ENCODE measurements at regions not wholly inside any gene's neighbourhood (a gene's known extent, or its start where the extent isn't known, plus 50 kb on each side); places are given as distances from the start of the nearest gene placed in this dataset.

DNA sequence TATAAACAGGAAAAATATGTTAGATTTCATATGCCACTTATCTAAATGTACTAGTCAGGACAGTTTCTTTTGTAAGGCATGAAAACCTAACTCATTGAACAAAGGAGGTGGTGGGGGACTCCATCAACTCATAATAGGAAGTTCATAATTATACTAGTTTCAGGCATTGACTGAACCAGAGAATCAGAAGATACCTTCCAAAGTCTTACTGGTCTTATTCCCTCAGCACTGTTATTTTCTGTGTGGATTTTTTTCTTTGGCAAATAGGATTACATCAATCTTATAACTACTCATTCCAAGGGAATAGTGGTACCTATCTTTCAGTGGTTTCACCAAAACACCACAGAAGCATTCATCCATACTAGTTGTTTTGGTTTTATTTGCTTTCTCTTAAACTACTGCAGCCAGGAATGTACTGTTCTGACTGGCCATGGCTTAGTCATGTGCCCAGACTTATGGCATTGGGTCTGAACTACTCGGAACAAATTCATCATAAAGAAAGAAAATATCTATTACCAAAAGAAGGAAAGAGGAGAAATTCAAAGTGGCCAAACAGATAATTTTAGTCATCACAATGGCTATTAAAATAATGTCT lies 273.9 kb downstream of the ARAP2 start:
- no peak overlapping the region for H3K4me3 ChIP-seq
- no peaks in the 10 kb centered on the region for H3K36me3 ChIP-seq
- no peaks in the 10 kb centered on the region for H3K4me1 ChIP-seq
- ATAC-seq: no peak
- no peaks in the 10 kb centered on the region for H3K27me3 ChIP-seq
- intact Hi-C loops (cut with DNase I; ENCODE audit: low total_unique reads) (no loop called here), in situ Hi-C loops (cut with MboI; ENCODE audit: low sequenced_read_pairs in 4 of 4) (no loop called here)
- no peak overlapping the region for H3K27ac ChIP-seq
- TF ChIP-seq, protein P1, sequence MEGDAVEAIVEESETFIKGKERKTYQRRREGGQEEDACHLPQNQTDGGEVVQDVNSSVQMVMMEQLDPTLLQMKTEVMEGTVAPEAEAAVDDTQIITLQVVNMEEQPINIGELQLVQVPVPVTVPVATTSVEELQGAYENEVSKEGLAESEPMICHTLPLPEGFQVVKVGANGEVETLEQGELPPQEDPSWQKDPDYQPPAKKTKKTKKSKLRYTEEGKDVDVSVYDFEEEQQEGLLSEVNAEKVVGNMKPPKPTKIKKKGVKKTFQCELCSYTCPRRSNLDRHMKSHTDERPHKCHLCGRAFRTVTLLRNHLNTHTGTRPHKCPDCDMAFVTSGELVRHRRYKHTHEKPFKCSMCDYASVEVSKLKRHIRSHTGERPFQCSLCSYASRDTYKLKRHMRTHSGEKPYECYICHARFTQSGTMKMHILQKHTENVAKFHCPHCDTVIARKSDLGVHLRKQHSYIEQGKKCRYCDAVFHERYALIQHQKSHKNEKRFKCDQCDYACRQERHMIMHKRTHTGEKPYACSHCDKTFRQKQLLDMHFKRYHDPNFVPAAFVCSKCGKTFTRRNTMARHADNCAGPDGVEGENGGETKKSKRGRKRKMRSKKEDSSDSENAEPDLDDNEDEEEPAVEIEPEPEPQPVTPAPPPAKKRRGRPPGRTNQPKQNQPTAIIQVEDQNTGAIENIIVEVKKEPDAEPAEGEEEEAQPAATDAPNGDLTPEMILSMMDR (IDR thresholded peaks at IDR 0.05 in 4 of 5, conservative IDR thresholded peaks at IDR 0.05 in 1 of 5): no peak
- TF ChIP-seq POLR2A (IDR thresholded peaks at IDR 0.05): no peak
- no peaks in the 10 kb centered on the region for H3K9me3 ChIP-seq
- no peak for DNase-seq

DNA sequence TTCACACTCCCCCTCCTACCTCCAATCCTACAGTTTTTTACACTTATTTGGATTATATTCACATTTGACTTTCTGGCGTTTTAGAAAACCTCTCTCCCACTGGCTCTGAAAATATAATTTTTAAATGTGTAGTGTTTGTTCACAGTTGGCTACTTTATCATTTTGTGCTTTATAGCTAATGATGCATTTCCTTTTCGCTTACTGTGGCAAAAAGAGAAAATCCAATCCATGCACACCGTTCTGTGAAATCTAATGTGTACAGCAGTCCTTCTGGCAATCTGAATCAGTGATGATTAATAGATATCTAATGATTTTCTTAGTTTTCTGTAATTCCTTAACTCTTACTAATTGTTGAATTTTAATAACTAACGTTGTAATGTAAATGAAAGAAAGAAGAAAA lies 271.5 kb downstream of the ARAP2 start:
- intact Hi-C loops (cut with DNase I; ENCODE audit: low total_unique reads): no loop called here

DNA sequence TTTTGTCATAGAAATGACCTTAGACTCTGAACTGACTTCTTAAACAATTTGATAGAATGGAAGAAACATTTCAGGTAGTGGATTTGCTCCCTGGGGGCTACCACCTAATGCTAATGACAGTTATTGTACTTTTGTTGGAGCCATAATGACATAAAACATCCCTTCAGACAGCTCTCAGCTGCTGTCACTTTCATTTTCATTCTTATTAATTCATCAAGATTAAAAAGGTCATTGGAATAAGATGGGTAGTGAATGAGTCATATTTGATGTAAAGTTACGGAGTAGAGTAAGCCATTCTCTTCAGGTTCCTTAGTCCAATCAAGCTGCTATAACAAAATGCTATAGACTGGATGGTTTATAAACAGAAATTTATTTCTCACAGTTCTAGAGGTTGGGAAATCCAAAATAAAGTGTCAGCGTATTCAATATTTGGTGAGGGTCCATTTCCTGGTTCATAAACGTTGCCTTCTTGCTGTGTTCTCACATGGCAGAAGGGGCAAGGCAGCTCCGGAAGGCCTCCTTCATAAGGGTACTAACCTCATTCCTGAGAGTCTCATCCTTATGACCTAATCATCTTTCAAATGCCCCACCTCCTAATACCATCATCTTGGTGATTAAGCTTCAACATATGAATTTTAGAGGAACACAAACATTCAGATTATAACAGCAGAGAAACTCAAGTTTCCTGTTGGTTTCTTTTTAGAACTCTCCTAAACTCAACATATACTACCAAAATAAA lies 268.5 kb downstream of the ARAP2 start:
- intact Hi-C loops (cut with DNase I; ENCODE audit: low total_unique reads) (no loop called here), in situ Hi-C loops (cut with MboI; ENCODE audit: low sequenced_read_pairs in 4 of 4) (no loop called here)
- DNase-seq: no peak
- Histone ChIP-seq H3K27me3 (no peaks in the 10 kb centered on the region), H3K36me3 (no peaks in the 10 kb centered on the region), H3K27ac (no peak overlapping the region), H3K4me1 (no peaks in the 10 kb centered on the region), H3K4me3 (no peak overlapping the region), H3K9me3 (no peaks in the 10 kb centered on the region)
- no peak for TF ChIP-seq POLR2A (IDR thresholded peaks at IDR 0.05)
- TF ChIP-seq, protein P1 (IDR thresholded peaks at IDR 0.05 in 4 of 5, conservative IDR thresholded peaks at IDR 0.05 in 1 of 5): no peak
- ATAC-seq: no peak

More for the DNA sequence above, 271.5 kb downstream of the ARAP2 start:
- H3K27ac ChIP-seq: no peak overlapping the region
- no peaks in the 10 kb centered on the region for H3K27me3 ChIP-seq
- H3K36me3 ChIP-seq: no peaks in the 10 kb centered on the region
- H3K4me1 ChIP-seq: no peaks in the 10 kb centered on the region
- no peak for DNase-seq
- in situ Hi-C loops (cut with MboI; ENCODE audit: low sequenced_read_pairs in 4 of 4): no loop called here
- TF ChIP-seq POLR2A (IDR thresholded peaks at IDR 0.05): no peak
- TF ChIP-seq, protein P1 (IDR thresholded peaks at IDR 0.05 in 4 of 5, conservative IDR thresholded peaks at IDR 0.05 in 1 of 5): no peak
- H3K4me3 ChIP-seq: no peak overlapping the region
- H3K9me3 ChIP-seq: no peaks in the 10 kb centered on the region
- no peak for ATAC-seq

DNA sequence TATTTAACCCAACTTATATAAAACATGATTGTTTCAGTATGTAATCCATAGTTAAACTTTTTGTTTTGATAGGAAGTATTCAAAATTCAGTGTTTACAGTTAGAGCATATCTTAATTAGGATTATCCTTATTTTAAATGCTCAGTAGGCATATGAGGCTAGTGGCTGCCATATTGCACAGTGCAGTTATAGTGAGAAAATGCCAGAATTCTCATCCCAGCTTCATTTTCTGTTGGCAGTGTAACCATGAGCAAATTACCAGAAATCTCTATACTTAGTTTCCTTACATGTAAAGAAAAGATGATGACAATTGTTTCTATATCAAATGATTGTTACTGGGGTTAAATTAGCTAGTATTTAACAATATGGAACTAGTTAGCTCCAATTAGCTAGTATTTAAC lies 265.8 kb downstream of the ARAP2 start:
- intact Hi-C loops (cut with DNase I; ENCODE audit: low total_unique reads): no loop called here
- in situ Hi-C loops (cut with MboI; ENCODE audit: low sequenced_read_pairs in 4 of 4): no loop called here

More for the DNA sequence above, 265.8 kb downstream of the ARAP2 start:
- ATAC-seq (no peak), DNase-seq (no peak)
- Histone ChIP-seq H3K27ac (no peak overlapping the region), H3K36me3 (no peaks in the 10 kb centered on the region), H3K9me3 (no peaks in the 10 kb centered on the region), H3K27me3 (no peaks in the 10 kb centered on the region), H3K4me1 (no peaks in the 10 kb centered on the region), H3K4me3 (no peak overlapping the region)
- TF ChIP-seq, protein P1 (IDR thresholded peaks at IDR 0.05 in 4 of 5, conservative IDR thresholded peaks at IDR 0.05 in 1 of 5): no peak
